ENCODE measurements at regions not wholly inside any gene's neighbourhood (a gene's known extent, or its start where the extent isn't known, plus 50 kb on each side); places are given as distances from the start of the nearest gene placed in this dataset.

- H3K9me3 ChIP-seq (ENCODE audit: control insufficient read depth in 2 of 2, low read length in 2 of 2): no peaks in the 10 kb centered on the region
- DNase-seq (peak; percentile 27 to 82 (median 47)), ATAC-seq (ENCODE audit: low read depth in 2 of 2) (peak; percentile 59 to 61)
- no peaks in the 10 kb centered on the region for H3K36me3 Mint-ChIP-seq
- H3K27me3 Mint-ChIP-seq: peaks cover 5% of the 10 kb centered on the region
- H3K27me3 ChIP-seq (ENCODE audit: control insufficient read depth, insufficient read depth, low read length): no peaks in the 10 kb centered on the region
- no peak overlapping the region for H3K4me3 ChIP-seq (ENCODE audit: low read depth, low read length)
- peak overlapping the region; percentile 69 for H3K27ac ChIP-seq (ENCODE audit: insufficient read depth, low read length, poor library complexity, severe bottlenecking)
- H3K4me3 Mint-ChIP-seq: peak overlapping the region in 2 of 4 donors; percentile 67 to 83
- H3K27ac Mint-ChIP-seq: peak overlapping the region; percentile 83 to 90 (median 85)
- peaks cover 61% of the 10 kb centered on the region for H3K4me1 ChIP-seq (ENCODE audit: control insufficient read depth, insufficient read depth, low read length, poor library complexity, severe bottlenecking)
- no peaks in the 10 kb centered on the region for H3K9me3 Mint-ChIP-seq
- H3K36me3 ChIP-seq (ENCODE audit: control insufficient read depth, insufficient read depth, low read length): no peaks in the 10 kb centered on the region
- peaks cover 10 to 61% (median 15%) of the 10 kb centered on the region in 4 donors for H3K4me1 Mint-ChIP-seq
Measured at GRCh38 chr16:85310868-85311585, 198.8 kb upstream of the CIBAR2 start.

GRCh38 chr16:85311741-85312140 lies 199.5 kb upstream of the CIBAR2 start:
- Mint-ChIP-seq H3K36me3 (no peaks in the 10 kb centered on the region), H3K4me3 (peak overlapping the region in 1 of 4 donors; percentile 83), H3K27ac (peak overlapping the region in 2 of 3 donors; percentile 87 to 90), H3K4me1 (peaks cover 6 to 54% (median 9%) of the 10 kb centered on the region in 4 donors), H3K27me3 (peaks cover 5% of the 10 kb centered on the region), H3K9me3 (no peaks in the 10 kb centered on the region)
- Histone ChIP-seq H3K27ac (ENCODE audit: insufficient read depth, low read length, poor library complexity, severe bottlenecking) (no peak overlapping the region), H3K4me3 (ENCODE audit: low read depth, low read length) (no peak overlapping the region), H3K4me1 (ENCODE audit: control insufficient read depth, insufficient read depth, low read length, poor library complexity, severe bottlenecking) (peaks cover 55% of the 10 kb centered on the region), H3K9me3 (ENCODE audit: control insufficient read depth in 2 of 2, low read length in 2 of 2) (no peaks in the 10 kb centered on the region), H3K36me3 (ENCODE audit: control insufficient read depth, insufficient read depth, low read length) (no peaks in the 10 kb centered on the region), H3K27me3 (ENCODE audit: control insufficient read depth, insufficient read depth, low read length) (no peaks in the 10 kb centered on the region)
- DNase-seq: no peak
- no peak for ATAC-seq (ENCODE audit: low read depth in 2 of 2)

- H3K4me3 Mint-ChIP-seq: peak overlapping the region in 1 of 4 donors; percentile 30
- Histone ChIP-seq H3K4me3 (ENCODE audit: low read depth, low read length) (no peak overlapping the region), H3K9me3 (ENCODE audit: control insufficient read depth in 2 of 2, low read length in 2 of 2) (no peaks in the 10 kb centered on the region), H3K4me1 (ENCODE audit: control insufficient read depth, insufficient read depth, low read length, poor library complexity, severe bottlenecking) (peaks cover 51% of the 10 kb centered on the region), H3K27me3 (ENCODE audit: control insufficient read depth, insufficient read depth, low read length) (no peaks in the 10 kb centered on the region), H3K36me3 (ENCODE audit: control insufficient read depth, insufficient read depth, low read length) (no peaks in the 10 kb centered on the region), H3K27ac (ENCODE audit: insufficient read depth, low read length, poor library complexity, severe bottlenecking) (no peak overlapping the region)
- H3K27me3 Mint-ChIP-seq: peaks cover 5% of the 10 kb centered on the region
- H3K9me3 Mint-ChIP-seq: no peaks in the 10 kb centered on the region
- DNase-seq (no peak), ATAC-seq (ENCODE audit: low read depth in 2 of 2) (no peak)
- H3K27ac Mint-ChIP-seq: peak overlapping the region in 2 of 3 donors; percentile 80 to 87
- H3K4me1 Mint-ChIP-seq: peaks cover 6 to 50% (median 9%) of the 10 kb centered on the region in 4 donors
- no peaks in the 10 kb centered on the region for H3K36me3 Mint-ChIP-seq
Measured at GRCh38 chr16:85312174-85312573, 199.9 kb upstream of the CIBAR2 start.

GRCh38 chr16:85312642-85313525 lies 200.6 kb upstream of the CIBAR2 start:
- peak overlapping the region; percentile 48 to 87 (median 80) for H3K27ac Mint-ChIP-seq
- no peak for DNase-seq
- no peaks in the 10 kb centered on the region for H3K9me3 ChIP-seq (ENCODE audit: control insufficient read depth in 2 of 2, low read length in 2 of 2)
- no peaks in the 10 kb centered on the region for H3K9me3 Mint-ChIP-seq
- H3K4me3 Mint-ChIP-seq: peak overlapping the region in 1 of 4 donors; percentile 31
- H3K4me1 Mint-ChIP-seq: peaks cover 6 to 43% (median 8%) of the 10 kb centered on the region in 4 donors
- no peaks in the 10 kb centered on the region for H3K36me3 ChIP-seq (ENCODE audit: control insufficient read depth, insufficient read depth, low read length)
- H3K27ac ChIP-seq (ENCODE audit: insufficient read depth, low read length, poor library complexity, severe bottlenecking): no peak overlapping the region
- H3K4me1 ChIP-seq (ENCODE audit: control insufficient read depth, insufficient read depth, low read length, poor library complexity, severe bottlenecking): peaks cover 44% of the 10 kb centered on the region
- H3K36me3 Mint-ChIP-seq: no peaks in the 10 kb centered on the region
- peaks cover 2% of the 10 kb centered on the region for H3K27me3 Mint-ChIP-seq
- H3K27me3 ChIP-seq (ENCODE audit: control insufficient read depth, insufficient read depth, low read length): no peaks in the 10 kb centered on the region
- ATAC-seq (ENCODE audit: low read depth in 2 of 2): no peak
- H3K4me3 ChIP-seq (ENCODE audit: low read depth, low read length): no peak overlapping the region

GRCh38 chr16:85313526-85314301 lies 201.4 kb upstream of the CIBAR2 start:
- H3K9me3 ChIP-seq (ENCODE audit: control insufficient read depth in 2 of 2, low read length in 2 of 2): no peaks in the 10 kb centered on the region
- Mint-ChIP-seq H3K4me3 (peak overlapping the region in 1 of 4 donors; percentile 50), H3K4me1 (peaks cover under 1 to 35% (median 4%) of the 10 kb centered on the region in 4 donors), H3K27me3 (no peaks in the 10 kb centered on the region), H3K36me3 (no peaks in the 10 kb centered on the region), H3K9me3 (no peaks in the 10 kb centered on the region), H3K27ac (peak overlapping the region in 2 of 3 donors; percentile 25 to 48)
- no peak for ATAC-seq (ENCODE audit: low read depth in 2 of 2)
- no peak overlapping the region for H3K4me3 ChIP-seq (ENCODE audit: low read depth, low read length)
- no peak for DNase-seq
- peaks cover 36% of the 10 kb centered on the region for H3K4me1 ChIP-seq (ENCODE audit: control insufficient read depth, insufficient read depth, low read length, poor library complexity, severe bottlenecking)
- no peak overlapping the region for H3K27ac ChIP-seq (ENCODE audit: insufficient read depth, low read length, poor library complexity, severe bottlenecking)
- H3K36me3 ChIP-seq (ENCODE audit: control insufficient read depth, insufficient read depth, low read length): no peaks in the 10 kb centered on the region
- H3K27me3 ChIP-seq (ENCODE audit: control insufficient read depth, insufficient read depth, low read length): no peaks in the 10 kb centered on the region

GRCh38 chr16:85314512-85314971 lies 202.3 kb upstream of the CIBAR2 start:
- no peak for DNase-seq
- Histone ChIP-seq H3K4me1 (ENCODE audit: control insufficient read depth, insufficient read depth, low read length, poor library complexity, severe bottlenecking) (peaks cover 28% of the 10 kb centered on the region), H3K36me3 (ENCODE audit: control insufficient read depth, insufficient read depth, low read length) (no peaks in the 10 kb centered on the region), H3K9me3 (ENCODE audit: control insufficient read depth in 2 of 2, low read length in 2 of 2) (no peaks in the 10 kb centered on the region), H3K27ac (ENCODE audit: insufficient read depth, low read length, poor library complexity, severe bottlenecking) (no peak overlapping the region), H3K4me3 (ENCODE audit: low read depth, low read length) (no peak overlapping the region), H3K27me3 (ENCODE audit: control insufficient read depth, insufficient read depth, low read length) (no peaks in the 10 kb centered on the region)
- Mint-ChIP-seq H3K27ac (no peak overlapping the region), H3K9me3 (no peaks in the 10 kb centered on the region), H3K4me1 (peaks cover 0 to 28% (median 3%) of the 10 kb centered on the region in 4 donors), H3K4me3 (peak overlapping the region in 1 of 4 donors; percentile 60), H3K27me3 (no peaks in the 10 kb centered on the region), H3K36me3 (no peaks in the 10 kb centered on the region)
- no peak for ATAC-seq (ENCODE audit: low read depth in 2 of 2)

GRCh38 chr16:85315866-85316265 lies 203.6 kb upstream of the CIBAR2 start:
- H3K27ac Mint-ChIP-seq: no peak overlapping the region

More at GRCh38 chr16:85315866-85316265, 203.6 kb upstream of the CIBAR2 start:
- Histone ChIP-seq H3K9me3 (ENCODE audit: control insufficient read depth in 2 of 2, low read length in 2 of 2) (no peaks in the 10 kb centered on the region), H3K4me1 (ENCODE audit: control insufficient read depth, insufficient read depth, low read length, poor library complexity, severe bottlenecking) (peaks cover 15% of the 10 kb centered on the region), H3K36me3 (ENCODE audit: control insufficient read depth, insufficient read depth, low read length) (no peaks in the 10 kb centered on the region), H3K4me3 (ENCODE audit: low read depth, low read length) (no peak overlapping the region), H3K27ac (ENCODE audit: insufficient read depth, low read length, poor library complexity, severe bottlenecking) (no peak overlapping the region), H3K27me3 (ENCODE audit: control insufficient read depth, insufficient read depth, low read length) (no peaks in the 10 kb centered on the region)
- H3K9me3 Mint-ChIP-seq: peaks cover 0 to 2% (median 0%) of the 10 kb centered on the region in 7 donors
- H3K4me3 Mint-ChIP-seq: peak overlapping the region in 1 of 4 donors; percentile 66
- peaks cover 0 to 18% (median 1%) of the 10 kb centered on the region in 4 donors for H3K4me1 Mint-ChIP-seq
- DNase-seq: no peak
- no peaks in the 10 kb centered on the region for H3K27me3 Mint-ChIP-seq
- H3K36me3 Mint-ChIP-seq: no peaks in the 10 kb centered on the region
- no peak for ATAC-seq (ENCODE audit: low read depth in 2 of 2)

Measured in CD4-positive, CD25-positive, alpha-beta regulatory T cell (primary cell).